ENCODE measurements at regions not wholly inside any gene's neighbourhood (a gene's known extent, or its start where the extent isn't known, plus 50 kb on each side); places are given as distances from the start of the nearest gene placed in this dataset.
"Not testable (repeated sequence)": the region's sequence is repeated elsewhere in the genome, so short reads cannot be mapped to it uniquely, and the experiment has no call there.

DNA sequence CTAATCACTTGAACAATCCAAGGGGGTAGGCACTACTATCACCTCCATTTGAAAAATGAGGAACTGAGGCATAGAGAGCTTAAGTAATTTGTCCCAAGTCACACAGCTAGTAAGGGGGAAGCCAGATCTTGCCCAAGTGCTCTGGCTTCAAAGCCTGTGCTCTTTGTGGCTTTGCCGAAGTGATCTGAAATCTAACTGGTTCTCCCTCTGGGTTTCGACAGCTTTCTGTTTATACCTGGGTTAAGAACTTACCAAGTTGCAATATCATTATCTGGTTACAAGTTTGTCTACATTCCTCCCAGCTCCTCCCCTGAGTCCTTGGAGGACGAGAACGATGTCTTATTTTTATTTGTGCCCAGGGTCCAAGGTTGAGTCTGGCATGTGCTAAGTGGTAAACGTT is 125.3 kb upstream of the RAI2 start:
- no peaks in the 10 kb centered on the region for H3K27me3 ChIP-seq
- H3K9me3 ChIP-seq, result no peaks in the 10 kb centered on the region
- TF ChIP-seq POLR2AphosphoS5 (IDR thresholded peaks at IDR 0.05), result no peak
- no peaks in the 10 kb centered on the region for H3K4me1 ChIP-seq
- no peak for DNase-seq
- no peaks in the 10 kb centered on the region for H3K36me3 ChIP-seq
- H3K4me3 ChIP-seq, result no peak overlapping the region
- 71% methylated on average over 5 of the region's 5 CpGs; no CpG with 5 or more reads in 1 of the 2 donors for WGBS, 2 donors (ENCODE audit: low coverage in 1 of 2)
- H3K27ac ChIP-seq, result no peak overlapping the region
- in situ Hi-C loops (cut with MboI; ENCODE audit: low pct_ligation_motif_present in 1 of 4, low pct_unique_long_range_greater_than_20kb in 1 of 4, low sequenced_read_pairs in 3 of 4) (no loop called here), intact Hi-C loops (cut with DNase I; ENCODE audit: low total_unique reads) (no loop called here)

DNA sequence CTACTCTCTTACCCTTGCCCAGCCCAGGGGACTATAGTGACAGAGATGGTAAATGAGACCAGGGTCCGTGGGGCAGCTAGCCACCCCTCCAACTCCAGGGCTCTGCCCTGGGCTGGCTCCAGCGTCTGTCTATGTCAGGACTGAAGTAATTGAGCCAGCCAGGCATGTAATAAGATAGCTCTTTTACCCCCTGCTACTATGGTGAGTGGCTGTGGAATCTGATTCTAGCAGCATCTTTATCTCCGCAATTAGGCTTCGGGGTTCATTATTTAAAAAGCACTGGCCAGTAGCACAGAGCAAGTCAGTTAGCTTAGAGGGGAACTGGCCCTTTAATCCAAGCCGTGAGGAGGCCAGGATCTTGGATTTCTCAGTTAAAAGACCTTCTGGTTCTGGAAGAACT is 123.3 kb upstream of the RAI2 start:
- no peak for DNase-seq
- in situ Hi-C loops (cut with MboI; ENCODE audit: low pct_ligation_motif_present in 1 of 4, low pct_unique_long_range_greater_than_20kb in 1 of 4, low sequenced_read_pairs in 3 of 4) (no loop called here), intact Hi-C loops (cut with DNase I; ENCODE audit: low total_unique reads) (no loop called here)

DNA sequence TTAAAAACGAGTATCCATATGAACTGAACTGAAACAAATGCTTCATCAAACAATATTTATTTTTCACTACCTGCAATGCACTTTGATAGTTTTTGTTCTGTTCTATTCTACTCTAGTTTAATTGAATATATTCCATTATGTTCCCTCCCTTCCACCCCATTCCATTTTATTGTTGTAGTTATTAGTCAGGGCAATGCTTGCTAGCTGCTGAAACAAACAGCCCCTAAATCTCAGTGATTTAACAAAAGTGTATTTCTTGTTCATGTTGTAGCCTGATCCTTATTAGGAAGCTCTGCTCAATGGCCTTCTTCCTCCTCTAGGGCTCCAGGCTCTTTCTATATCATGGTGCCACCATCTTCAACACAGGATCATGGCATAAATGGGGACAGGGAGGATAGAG is 122.3 kb upstream of the RAI2 start:
- Histone ChIP-seq H3K4me3 (no peak overlapping the region), H3K27ac (no peak overlapping the region), H3K4me1 (no peaks in the 10 kb centered on the region), H3K27me3 (no peaks in the 10 kb centered on the region), H3K36me3 (no peaks in the 10 kb centered on the region), H3K9me3 (no peaks in the 10 kb centered on the region)
- TF ChIP-seq EP300 (IDR thresholded peaks at IDR 0.05; ENCODE audit: low read depth) (no peak), POLR2AphosphoS5 (IDR thresholded peaks at IDR 0.05) (no peak), POLR2A (IDR thresholded peaks at IDR 0.05) (no peak)
- TF ChIP-seq, protein P1, sequence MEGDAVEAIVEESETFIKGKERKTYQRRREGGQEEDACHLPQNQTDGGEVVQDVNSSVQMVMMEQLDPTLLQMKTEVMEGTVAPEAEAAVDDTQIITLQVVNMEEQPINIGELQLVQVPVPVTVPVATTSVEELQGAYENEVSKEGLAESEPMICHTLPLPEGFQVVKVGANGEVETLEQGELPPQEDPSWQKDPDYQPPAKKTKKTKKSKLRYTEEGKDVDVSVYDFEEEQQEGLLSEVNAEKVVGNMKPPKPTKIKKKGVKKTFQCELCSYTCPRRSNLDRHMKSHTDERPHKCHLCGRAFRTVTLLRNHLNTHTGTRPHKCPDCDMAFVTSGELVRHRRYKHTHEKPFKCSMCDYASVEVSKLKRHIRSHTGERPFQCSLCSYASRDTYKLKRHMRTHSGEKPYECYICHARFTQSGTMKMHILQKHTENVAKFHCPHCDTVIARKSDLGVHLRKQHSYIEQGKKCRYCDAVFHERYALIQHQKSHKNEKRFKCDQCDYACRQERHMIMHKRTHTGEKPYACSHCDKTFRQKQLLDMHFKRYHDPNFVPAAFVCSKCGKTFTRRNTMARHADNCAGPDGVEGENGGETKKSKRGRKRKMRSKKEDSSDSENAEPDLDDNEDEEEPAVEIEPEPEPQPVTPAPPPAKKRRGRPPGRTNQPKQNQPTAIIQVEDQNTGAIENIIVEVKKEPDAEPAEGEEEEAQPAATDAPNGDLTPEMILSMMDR (IDR thresholded peaks at IDR 0.05), result no peak
- intact Hi-C loops (cut with DNase I; ENCODE audit: low total_unique reads), result no loop called here
- no peak for DNase-seq
- in situ Hi-C loops (cut with MboI; ENCODE audit: low pct_ligation_motif_present in 1 of 4, low pct_unique_long_range_greater_than_20kb in 1 of 4, low sequenced_read_pairs in 3 of 4), result no loop called here
- 40 to 80% methylated on average over 1 of the region's 1 CpG for WGBS, 2 donors (ENCODE audit: low coverage in 1 of 2)

More for the DNA sequence above, 123.3 kb upstream of the RAI2 start:
- H3K9me3 ChIP-seq, result no peaks in the 10 kb centered on the region
- H3K4me1 ChIP-seq, result no peaks in the 10 kb centered on the region
- no peak for TF ChIP-seq POLR2AphosphoS5 (IDR thresholded peaks at IDR 0.05)
- no peak for TF ChIP-seq EP300 (IDR thresholded peaks at IDR 0.05; ENCODE audit: low read depth)
- TF ChIP-seq, protein P1 (IDR thresholded peaks at IDR 0.05), result no peak
- TF ChIP-seq POLR2A (IDR thresholded peaks at IDR 0.05), result no peak
- no peaks in the 10 kb centered on the region for H3K36me3 ChIP-seq
- no peaks in the 10 kb centered on the region for H3K27me3 ChIP-seq
- H3K27ac ChIP-seq, result no peak overlapping the region
- 72% methylated on average over 5 of the region's 5 CpGs; no CpG with 5 or more reads in 1 of the 2 donors for WGBS, 2 donors (ENCODE audit: low coverage in 1 of 2)
- H3K4me3 ChIP-seq, result no peak overlapping the region

DNA sequence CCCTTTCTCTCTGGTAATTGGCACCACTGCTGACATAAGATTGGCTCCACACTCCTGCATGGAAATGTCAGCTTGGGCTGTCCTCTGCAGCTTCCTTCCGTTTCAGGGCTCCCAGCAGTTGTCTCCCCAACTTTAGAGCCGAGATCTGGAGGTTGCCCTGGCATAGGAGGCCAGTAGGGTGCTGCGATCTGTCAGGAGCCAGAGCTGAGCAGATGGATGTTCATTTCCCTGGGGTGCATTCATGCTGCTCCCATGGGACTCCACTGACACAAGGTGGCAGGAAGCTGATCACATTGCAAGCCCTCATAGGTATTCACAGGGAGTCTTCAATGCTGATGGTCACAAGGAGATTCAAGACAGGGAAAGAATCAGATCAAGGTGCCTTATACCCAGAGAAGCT is 116.6 kb upstream of the RAI2 start:
- H3K9me3 ChIP-seq, result no peaks in the 10 kb centered on the region
- H3K27me3 ChIP-seq, result no peaks in the 10 kb centered on the region
- H3K4me1 ChIP-seq, result no peaks in the 10 kb centered on the region
- TF ChIP-seq EP300 (IDR thresholded peaks at IDR 0.05; ENCODE audit: low read depth) (no peak), POLR2AphosphoS5 (IDR thresholded peaks at IDR 0.05) (no peak), POLR2A (IDR thresholded peaks at IDR 0.05) (no peak)
- TF ChIP-seq, protein P1 (IDR thresholded peaks at IDR 0.05), result no peak
- intact Hi-C loops (cut with DNase I; ENCODE audit: low total_unique reads) (no loop called here), in situ Hi-C loops (cut with MboI; ENCODE audit: low pct_ligation_motif_present in 1 of 4, low pct_unique_long_range_greater_than_20kb in 1 of 4, low sequenced_read_pairs in 3 of 4) (no loop called here)
- no peaks in the 10 kb centered on the region for H3K36me3 ChIP-seq
- no peak overlapping the region for H3K27ac ChIP-seq
- no peak for DNase-seq
- WGBS, 2 donors (ENCODE audit: low coverage in 1 of 2), result 59% methylated on average over 3 of the region's 3 CpGs; no CpG with 5 or more reads in 1 of the 2 donors
- H3K4me3 ChIP-seq, result no peak overlapping the region

DNA sequence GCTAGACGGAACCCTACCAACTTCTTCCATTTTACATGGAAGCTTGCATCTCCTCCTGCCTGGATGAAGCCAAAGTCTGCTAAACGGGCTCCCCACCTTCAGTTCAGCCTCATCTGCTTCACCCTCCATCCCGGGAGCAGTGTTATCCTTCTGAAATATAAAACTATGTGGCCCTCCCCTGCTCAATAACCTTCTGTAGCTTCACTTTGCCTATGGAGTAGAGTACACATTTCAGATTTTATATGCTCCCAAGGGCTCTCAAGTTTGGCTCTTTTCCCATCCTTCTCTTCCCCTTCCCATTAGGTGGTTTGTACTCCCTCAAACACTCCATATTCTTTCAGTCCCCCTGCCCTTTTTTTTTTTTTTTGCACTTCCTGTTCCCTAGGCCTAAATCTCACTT is 115.9 kb upstream of the RAI2 start:
- no peak for DNase-seq
- intact Hi-C loops (cut with DNase I; ENCODE audit: low total_unique reads), result no loop called here
- 58 to 100% methylated on average over 1 to 3 of the region's 3 CpGs for WGBS, 2 donors (ENCODE audit: low coverage in 1 of 2)
- in situ Hi-C loops (cut with MboI; ENCODE audit: low pct_ligation_motif_present in 1 of 4, low pct_unique_long_range_greater_than_20kb in 1 of 4, low sequenced_read_pairs in 3 of 4), result no loop called here
- H3K4me3 ChIP-seq, result no peak overlapping the region
- no peaks in the 10 kb centered on the region for H3K36me3 ChIP-seq
- H3K27me3 ChIP-seq, result no peaks in the 10 kb centered on the region
- H3K27ac ChIP-seq, result no peak overlapping the region
- no peaks in the 10 kb centered on the region for H3K9me3 ChIP-seq
- TF ChIP-seq, protein P1 (IDR thresholded peaks at IDR 0.05), result no peak
- TF ChIP-seq POLR2A (IDR thresholded peaks at IDR 0.05) (no peak), EP300 (IDR thresholded peaks at IDR 0.05; ENCODE audit: low read depth) (no peak), POLR2AphosphoS5 (IDR thresholded peaks at IDR 0.05) (no peak)
- H3K4me1 ChIP-seq, result no peaks in the 10 kb centered on the region

DNA sequence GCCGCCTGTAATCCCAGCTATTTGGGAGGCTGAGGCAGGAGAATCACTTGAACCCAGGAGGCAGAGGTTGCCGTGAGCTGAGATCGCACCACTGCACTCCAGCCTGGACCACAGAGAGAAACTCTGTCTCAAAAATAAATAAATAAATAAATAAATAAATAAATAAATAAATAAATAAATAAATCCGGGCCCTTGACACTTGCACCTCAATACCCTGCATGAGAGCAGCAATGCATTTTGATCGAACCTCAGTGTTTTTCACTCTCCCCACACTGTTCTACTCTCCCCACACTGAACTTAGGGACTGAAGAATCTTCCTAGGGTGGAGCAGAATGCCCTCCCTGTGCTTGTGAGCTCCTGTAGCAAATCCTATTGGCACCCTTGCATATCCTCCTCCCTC is 114.3 kb upstream of the RAI2 start:
- H3K36me3 ChIP-seq; H3K4me1 ChIP-seq; DNase-seq; in situ Hi-C loops (cut with MboI; ENCODE audit: low pct_ligation_motif_present in 1 of 4, low pct_unique_long_range_greater_than_20kb in 1 of 4, low sequenced_read_pairs in 3 of 4); intact Hi-C loops (cut with DNase I; ENCODE audit: low total_unique reads); H3K4me3 ChIP-seq; H3K27me3 ChIP-seq; H3K9me3 ChIP-seq; H3K27ac ChIP-seq: not testable (repeated sequence)
- WGBS, 2 donors (ENCODE audit: low coverage in 1 of 2), result 91% methylated on average over 5 of the region's 5 CpGs; no CpG with 5 or more reads in 1 of the 2 donors
